ENCODE measurements at regions not wholly inside any gene's neighbourhood (a gene's known extent, or its start where the extent isn't known, plus 50 kb on each side); places are given as distances from the start of the nearest gene placed in this dataset.
A peak's percentile ranks its signal among the peaks of the same experiment; 100 is the strongest.
"Not testable (repeated sequence)": the region's sequence is repeated elsewhere in the genome, so short reads cannot be mapped to it uniquely, and the experiment has no call there.

DNA sequence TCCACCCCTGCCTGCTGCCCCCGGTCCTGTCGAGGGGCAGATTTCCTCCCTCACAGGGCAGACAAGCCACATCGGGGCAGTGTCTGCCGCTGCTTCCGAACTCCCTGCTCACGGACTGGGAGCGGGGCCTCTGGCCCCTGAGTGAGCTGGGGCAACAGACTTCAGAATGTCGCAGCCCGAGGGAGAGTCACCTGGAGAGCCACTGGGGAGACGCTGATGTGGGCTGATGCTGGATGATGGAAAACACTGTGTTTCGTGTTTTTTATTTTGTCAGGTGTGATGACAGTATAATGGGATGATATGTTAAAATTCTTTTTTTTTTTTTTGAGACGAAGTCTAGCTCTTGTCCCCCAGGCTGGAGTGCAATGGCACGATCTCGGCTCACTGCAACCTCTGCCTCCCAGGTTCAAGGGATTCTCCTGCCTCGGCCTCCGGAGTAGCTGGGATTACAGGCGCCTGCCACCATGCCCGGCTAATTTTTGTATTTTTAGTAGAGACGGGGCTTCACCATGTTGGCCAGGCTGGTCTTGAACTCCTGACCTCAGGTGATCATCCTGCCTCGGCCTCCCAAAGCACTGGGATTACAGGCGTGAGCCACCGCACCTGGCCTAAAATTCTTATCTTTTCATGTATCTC, 52.1 kb upstream of the SEPTIN5 start:
- DNase-seq (ENCODE audit: low read depth) = not testable (repeated sequence)

DNA sequence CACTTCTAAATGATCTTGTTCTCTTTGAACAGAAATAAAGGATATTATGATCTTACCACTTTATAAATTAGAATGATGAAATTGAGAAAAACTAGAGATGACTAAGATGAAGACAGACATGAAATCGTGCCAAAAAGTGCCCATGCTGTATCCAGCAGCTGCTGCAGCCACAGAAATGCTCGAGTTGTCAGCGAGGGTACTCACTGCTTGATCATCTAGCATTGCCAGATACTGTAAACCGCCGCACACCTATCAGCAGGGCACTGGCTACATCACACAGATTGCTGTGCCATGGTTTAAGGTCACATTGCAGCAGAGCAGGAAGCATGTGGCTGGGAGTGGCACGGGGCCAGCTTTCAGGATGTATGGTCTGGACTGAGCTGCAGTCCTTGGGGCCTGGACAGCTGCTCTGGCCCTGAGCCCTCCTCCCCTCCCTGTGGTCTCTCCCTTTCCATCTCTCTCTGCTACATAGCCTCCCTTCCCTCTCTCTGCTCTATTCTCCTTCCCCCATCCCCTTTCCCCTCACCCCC, 51.0 kb upstream of the SEPTIN5 start:
- DNase-seq (ENCODE audit: low read depth) = peak; percentile 36

DNA sequence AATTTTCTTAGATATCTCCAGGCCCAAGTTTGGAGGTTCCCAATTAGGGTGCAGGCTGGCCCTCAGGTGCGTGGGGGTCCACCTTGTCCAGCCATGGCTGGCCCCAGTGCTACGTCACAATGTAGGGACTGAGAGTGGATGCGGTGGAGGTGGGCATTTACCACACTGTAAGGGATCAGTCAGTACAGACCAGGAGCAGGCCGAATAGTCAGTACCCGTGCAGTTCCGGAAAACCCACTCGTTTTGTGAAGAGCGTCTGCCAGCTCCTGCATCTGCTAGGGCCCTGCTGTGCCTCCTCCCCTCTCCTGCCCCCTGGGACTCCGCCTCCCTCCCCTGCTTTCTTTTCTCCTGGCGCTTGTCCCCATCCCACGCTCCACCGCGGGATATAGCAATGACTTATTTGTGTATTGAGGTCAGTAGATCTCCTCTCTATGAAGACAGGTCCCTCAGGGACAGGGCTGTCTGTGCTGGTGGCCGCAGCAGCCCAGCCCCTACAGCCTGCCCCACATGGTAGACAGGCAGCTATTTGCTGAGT, 50.4 kb upstream of the SEPTIN5 start:
- DNase-seq (ENCODE audit: low read depth) = peak; percentile 9

DNA sequence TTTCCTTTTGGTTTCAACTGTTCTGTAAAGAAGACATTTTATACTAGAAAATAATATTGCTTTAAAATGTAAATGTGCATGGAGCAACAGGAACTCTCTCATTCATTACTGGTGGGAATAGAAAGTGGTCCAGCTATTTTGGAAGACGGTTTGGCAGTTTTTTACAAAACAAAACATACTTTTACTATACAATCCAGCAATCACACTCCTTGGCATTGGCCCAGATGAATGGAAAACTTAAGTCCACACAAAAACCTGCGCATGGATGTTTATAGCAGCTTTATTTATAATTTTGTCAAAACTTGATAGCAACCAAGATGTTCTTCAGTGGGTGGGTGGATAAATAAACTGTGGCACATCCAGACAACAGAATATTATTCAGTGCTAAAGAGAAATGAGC, 49.9 kb upstream of the SEPTIN5 start:
- no peak for DNase-seq (ENCODE audit: low read depth)
